ENCODE measurements at regions not wholly inside any gene's neighbourhood (a gene's known extent, or its start where the extent isn't known, plus 50 kb on each side); places are given as distances from the start of the nearest gene placed in this dataset.

DNA sequence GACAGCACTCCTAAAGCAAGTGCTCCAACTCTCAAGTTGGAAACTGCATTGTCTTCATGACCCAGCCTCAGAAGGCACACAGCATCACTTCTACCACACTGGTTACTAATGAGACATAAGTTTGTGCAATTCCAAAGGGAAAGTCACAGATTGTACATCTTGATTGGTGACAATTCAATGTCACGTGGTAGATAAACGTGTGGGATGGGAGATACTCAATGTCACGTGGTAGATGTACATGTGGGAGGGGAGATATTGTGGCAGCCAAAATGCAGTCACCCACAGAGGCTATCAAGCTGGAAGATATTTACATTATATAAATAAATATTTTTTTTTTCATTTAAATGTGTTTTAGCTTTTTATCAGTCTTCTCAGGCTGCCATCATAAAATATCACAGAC lies 393.3 kb downstream of the KIF16B start:
- Histone ChIP-seq H3K9me3 (ENCODE audit: low read depth) (no peaks in the 10 kb centered on the region), H3K27me3 (no peaks in the 10 kb centered on the region), H3K4me1 (no peaks in the 10 kb centered on the region), H3K9ac (no peak overlapping the region), H3K4me2 (no peak overlapping the region), H3K36me3 (no peaks in the 10 kb centered on the region), H2AFZ (replicated peaks) (no peak overlapping the region), H4K20me1 (ENCODE audit: low read depth) (no peaks in the 10 kb centered on the region), H3F3A (ENCODE audit: low read depth) (no peaks in the 10 kb centered on the region), H3K27ac (no peak overlapping the region), H3K79me2 (ENCODE audit: low read depth) (no peaks in the 10 kb centered on the region), H3K4me3 (no peak overlapping the region)
- TF ChIP-seq, protein P1, sequence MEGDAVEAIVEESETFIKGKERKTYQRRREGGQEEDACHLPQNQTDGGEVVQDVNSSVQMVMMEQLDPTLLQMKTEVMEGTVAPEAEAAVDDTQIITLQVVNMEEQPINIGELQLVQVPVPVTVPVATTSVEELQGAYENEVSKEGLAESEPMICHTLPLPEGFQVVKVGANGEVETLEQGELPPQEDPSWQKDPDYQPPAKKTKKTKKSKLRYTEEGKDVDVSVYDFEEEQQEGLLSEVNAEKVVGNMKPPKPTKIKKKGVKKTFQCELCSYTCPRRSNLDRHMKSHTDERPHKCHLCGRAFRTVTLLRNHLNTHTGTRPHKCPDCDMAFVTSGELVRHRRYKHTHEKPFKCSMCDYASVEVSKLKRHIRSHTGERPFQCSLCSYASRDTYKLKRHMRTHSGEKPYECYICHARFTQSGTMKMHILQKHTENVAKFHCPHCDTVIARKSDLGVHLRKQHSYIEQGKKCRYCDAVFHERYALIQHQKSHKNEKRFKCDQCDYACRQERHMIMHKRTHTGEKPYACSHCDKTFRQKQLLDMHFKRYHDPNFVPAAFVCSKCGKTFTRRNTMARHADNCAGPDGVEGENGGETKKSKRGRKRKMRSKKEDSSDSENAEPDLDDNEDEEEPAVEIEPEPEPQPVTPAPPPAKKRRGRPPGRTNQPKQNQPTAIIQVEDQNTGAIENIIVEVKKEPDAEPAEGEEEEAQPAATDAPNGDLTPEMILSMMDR (IDR thresholded peaks at IDR 0.05), result no peak
- TF ChIP-seq EZH2phosphoT487 (IDR thresholded peaks at IDR 0.05) (no peak), EZH2 (IDR thresholded peaks at IDR 0.05) (no peak)
- Mint-ChIP-seq H3K9me3 (peaks cover 8% of the 10 kb centered on the region), H3K36me3 (peaks cover 2% of the 10 kb centered on the region), H3K4me1 (no peaks in the 10 kb centered on the region), H3K4me3 (no peak overlapping the region), H3K27me3 (ENCODE audit: insufficient read depth, low read depth) (no peaks in the 10 kb centered on the region), H3K27ac (no peak overlapping the region)
- DNase-seq (ENCODE audit: low spot score), result no peak

GRCh38 chr20:16179371-16179770 lies 393.9 kb downstream of the KIF16B start:
- no peaks in the 10 kb centered on the region for H3K4me1 Mint-ChIP-seq

GRCh38 chr20:16178546-16179135 lies 394.6 kb downstream of the KIF16B start:
- Histone ChIP-seq H3K4me3 (no peak overlapping the region), H3K79me2 (ENCODE audit: low read depth) (no peaks in the 10 kb centered on the region), H3K27ac (no peak overlapping the region), H3F3A (ENCODE audit: low read depth) (no peaks in the 10 kb centered on the region), H3K36me3 (no peaks in the 10 kb centered on the region), H3K9ac (no peak overlapping the region), H3K4me2 (no peak overlapping the region), H4K20me1 (ENCODE audit: low read depth) (no peaks in the 10 kb centered on the region), H3K27me3 (no peaks in the 10 kb centered on the region), H3K9me3 (ENCODE audit: low read depth) (no peaks in the 10 kb centered on the region), H3K4me1 (no peaks in the 10 kb centered on the region), H2AFZ (replicated peaks) (no peak overlapping the region)
- H3K36me3 Mint-ChIP-seq, result peaks cover 2% of the 10 kb centered on the region
- no peak overlapping the region for H3K27ac Mint-ChIP-seq
- peaks cover 9% of the 10 kb centered on the region for H3K9me3 Mint-ChIP-seq
- no peak overlapping the region for H3K4me3 Mint-ChIP-seq
- no peaks in the 10 kb centered on the region for H3K4me1 Mint-ChIP-seq
- no peak for TF ChIP-seq EZH2phosphoT487 (IDR thresholded peaks at IDR 0.05)
- TF ChIP-seq, protein P1 (IDR thresholded peaks at IDR 0.05), result no peak
- peak; percentile 26 for DNase-seq (ENCODE audit: low spot score)
- H3K27me3 Mint-ChIP-seq (ENCODE audit: insufficient read depth, low read depth), result peaks cover under 1% of the 10 kb centered on the region

More at GRCh38 chr20:16179371-16179770, 393.9 kb downstream of the KIF16B start:
- peaks cover 6% of the 10 kb centered on the region for H3K9me3 Mint-ChIP-seq
- H3K4me3 ChIP-seq, result no peak overlapping the region
- H3K27ac Mint-ChIP-seq, result no peak overlapping the region
- no peaks in the 10 kb centered on the region for H3K27me3 Mint-ChIP-seq (ENCODE audit: insufficient read depth, low read depth)
- H3K36me3 ChIP-seq, result no peaks in the 10 kb centered on the region
- no peaks in the 10 kb centered on the region for H3F3A ChIP-seq (ENCODE audit: low read depth)
- H3K9ac ChIP-seq, result no peak overlapping the region
- no peak overlapping the region for H2AFZ ChIP-seq (replicated peaks)
- H3K4me2 ChIP-seq, result no peak overlapping the region
- no peaks in the 10 kb centered on the region for H4K20me1 ChIP-seq (ENCODE audit: low read depth)
- no peak overlapping the region for H3K4me3 Mint-ChIP-seq
- H3K9me3 ChIP-seq (ENCODE audit: low read depth), result no peaks in the 10 kb centered on the region
- no peaks in the 10 kb centered on the region for H3K27me3 ChIP-seq
- H3K79me2 ChIP-seq (ENCODE audit: low read depth), result no peaks in the 10 kb centered on the region
- no peak for DNase-seq (ENCODE audit: low spot score)
- no peaks in the 10 kb centered on the region for H3K4me1 ChIP-seq
- TF ChIP-seq, protein P1 (IDR thresholded peaks at IDR 0.05), result no peak
- no peak for TF ChIP-seq EZH2 (IDR thresholded peaks at IDR 0.05)
- TF ChIP-seq EZH2phosphoT487 (IDR thresholded peaks at IDR 0.05), result no peak
- no peak overlapping the region for H3K27ac ChIP-seq
- H3K36me3 Mint-ChIP-seq, result peaks cover 2% of the 10 kb centered on the region

Measured in neural progenitor cell (in vitro differentiated cells).